K562 (cell line): ENCODE measurements at regions not wholly inside any gene's neighbourhood (a gene's known extent, or its start where the extent isn't known, plus 50 kb on each side); places are given as distances from the start of the nearest gene placed in this dataset.

ENCODE experiments used
- CSDE1 ChIP-seq, 2 experiments: fragments of 450-650 bp; IDR thresholded peaks; 2 replicates each; pipeline ENCODE4 v1.6.1; 2016; ENCODE audit warnings: mild to moderate bottlenecking in 1 of 2
- CXXC5 ChIP-seq: fragments of 250-450 bp; sonication (Bioruptor Pico); IDR thresholded peaks from 2 replicates; pipeline ENCODE4 v1.8.0; 2022; ENCODE audit warnings: inconsistent platforms, mild to moderate bottlenecking, moderate library complexity
- E2F3 ChIP-seq: fragments of 250-450 bp; sonication (Bioruptor Pico); IDR thresholded peaks from 2 replicates; pipeline ENCODE4 v1.4.0; 2020; ENCODE audit warnings: mild to moderate bottlenecking
- ETV1 ChIP-seq: fragments of 450-650 bp; conservative IDR thresholded peaks from 2 replicates; pipeline ENCODE4 v1.6.1; 2016; ENCODE audit warnings: missing genetic modification characterization, control low read depth, low read depth, missing compliant biosample characterization
- HDAC8 ChIP-seq: fragments of 450-650 bp; IDR thresholded peaks from 2 replicates; pipeline ENCODE4 v1.6.1; 2016; ENCODE audit warnings: mild to moderate bottlenecking, missing genetic modification characterization, moderate library complexity, missing compliant biosample characterization
- HMGN3 ChIP-seq: IDR thresholded peaks from 2 replicates; pipeline ENCODE4 v1.6.1; 2011; ENCODE audit warnings: borderline replicate concordance, low read depth, mild to moderate bottlenecking, mixed read lengths, low read length; ENCODE audit not compliant: insufficient read length; ENCODE audit errors: extremely low read depth
- KAT8 ChIP-seq: fragments of 450-650 bp; IDR thresholded peaks from 2 replicates; pipeline ENCODE4 v1.6.1; 2016; ENCODE audit warnings: low read depth, mild to moderate bottlenecking
- KLF16 ChIP-seq: IDR thresholded peaks from 2 replicates; pipeline ENCODE4 v1.6.1; 2016; ENCODE audit warnings: antibody characterized with exemption
- MTA2 ChIP-seq: fragments of 450-650 bp; IDR thresholded peaks from 2 replicates; pipeline ENCODE4 v1.6.1; 2016; ENCODE audit warnings: low read depth
- NELFE ChIP-seq: IDR thresholded peaks from 2 replicates; pipeline ENCODE4 v1.6.1; 2011; ENCODE audit warnings: mild to moderate bottlenecking; ENCODE audit not compliant: insufficient read depth, insufficient read length
- RREB1 ChIP-seq: fragments of 250-450 bp; sonication (Bioruptor Pico); IDR thresholded peaks from 2 replicates; pipeline ENCODE4 v1.4.0; 2020
- SRF ChIP-seq, 2 experiments: fragments of 250-450, 450-650 bp in 1 of 2; sonication (Bioruptor Pico) in 1 of 2; sonication (generic) in 1 of 2; formaldehyde crosslinking; IDR thresholded peaks; 2 replicates each; pipeline versions ENCODE4 v1.5.0 to v1.5.1; 2020 to 2022; ENCODE audit warnings: mild to moderate bottlenecking in 1 of 2, missing genetic modification reagents in 1 of 2
- TCF7 ChIP-seq: sonication (generic); IDR thresholded peaks from 2 replicates; pipeline ENCODE4 v1.6.1; 2016; ENCODE audit warnings: antibody characterized with exemption, borderline replicate concordance
- XRCC3 ChIP-seq: fragments of 450-650 bp; IDR thresholded peaks from 2 replicates; pipeline ENCODE4 v1.6.1; 2017; ENCODE audit warnings: mild to moderate bottlenecking, moderate library complexity
- ZNF217 ChIP-seq: sonication (generic); formaldehyde crosslinking; IDR thresholded peaks from 2 replicates; pipeline ENCODE4 v1.8.0; 2022; ENCODE audit warnings: mild to moderate bottlenecking, missing genetic modification reagents
- ZNF263 ChIP-seq: sonication (generic); formaldehyde crosslinking; IDR thresholded peaks from 2 replicates; pipeline ENCODE4 v1.8.0; 2022; ENCODE audit warnings: mild to moderate bottlenecking, missing genetic modification reagents, borderline replicate concordance
- ZNF586 ChIP-seq: fragments of 450-650 bp; formaldehyde crosslinking; conservative IDR thresholded peaks from 2 replicates; pipeline ENCODE4 v1.4.0; 2020; ENCODE audit warnings: mild to moderate bottlenecking, moderate library complexity
- TF ChIP-seq, protein P1 (sequence below): fragments of 250-450 bp; sonication (Bioruptor Pico); IDR thresholded peaks from 2 replicates; pipeline ENCODE4 v1.4.0; 2020; ENCODE audit warnings: mild to moderate bottlenecking, moderate library complexity, borderline replicate concordance
- TF ChIP-seq, protein P2 (sequence below): fragments of 250-450 bp; sonication (Bioruptor Pico); IDR thresholded peaks from 2 replicates; pipeline ENCODE4 v1.8.0; 2022; ENCODE audit warnings: inconsistent platforms, mild to moderate bottlenecking, moderate library complexity, borderline replicate concordance

DNA sequence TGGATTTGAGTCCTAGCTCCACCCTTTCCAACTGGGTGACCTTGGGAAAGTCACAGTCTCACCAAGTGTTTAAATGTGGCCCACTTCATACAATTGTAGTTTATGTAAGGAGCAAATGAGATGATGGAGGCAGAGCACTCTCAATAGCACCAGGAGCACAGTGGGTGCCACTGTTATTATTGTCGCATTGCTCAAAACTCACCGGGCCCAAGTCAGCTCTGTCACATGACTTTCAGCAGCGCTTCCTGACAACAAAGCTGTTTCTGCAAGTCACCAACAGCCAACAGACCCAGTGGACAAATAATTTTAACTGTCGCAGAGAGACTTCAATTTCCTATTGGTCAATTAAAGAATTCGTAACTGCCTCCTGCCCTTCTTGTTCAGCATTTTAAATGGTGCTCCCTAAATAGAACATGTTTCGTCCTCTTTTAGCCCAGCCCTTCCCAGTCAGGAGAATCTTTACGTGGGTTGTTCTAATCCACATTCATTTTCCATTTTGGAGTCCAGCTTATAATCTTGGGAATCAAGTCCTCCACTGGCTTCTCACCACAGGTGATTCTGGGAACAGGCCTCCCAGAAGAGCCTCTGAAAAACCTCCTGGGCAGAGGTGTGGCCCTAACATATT, 415.6 kb upstream of the NPVF start (continued):
- TF ChIP-seq, protein P1, sequence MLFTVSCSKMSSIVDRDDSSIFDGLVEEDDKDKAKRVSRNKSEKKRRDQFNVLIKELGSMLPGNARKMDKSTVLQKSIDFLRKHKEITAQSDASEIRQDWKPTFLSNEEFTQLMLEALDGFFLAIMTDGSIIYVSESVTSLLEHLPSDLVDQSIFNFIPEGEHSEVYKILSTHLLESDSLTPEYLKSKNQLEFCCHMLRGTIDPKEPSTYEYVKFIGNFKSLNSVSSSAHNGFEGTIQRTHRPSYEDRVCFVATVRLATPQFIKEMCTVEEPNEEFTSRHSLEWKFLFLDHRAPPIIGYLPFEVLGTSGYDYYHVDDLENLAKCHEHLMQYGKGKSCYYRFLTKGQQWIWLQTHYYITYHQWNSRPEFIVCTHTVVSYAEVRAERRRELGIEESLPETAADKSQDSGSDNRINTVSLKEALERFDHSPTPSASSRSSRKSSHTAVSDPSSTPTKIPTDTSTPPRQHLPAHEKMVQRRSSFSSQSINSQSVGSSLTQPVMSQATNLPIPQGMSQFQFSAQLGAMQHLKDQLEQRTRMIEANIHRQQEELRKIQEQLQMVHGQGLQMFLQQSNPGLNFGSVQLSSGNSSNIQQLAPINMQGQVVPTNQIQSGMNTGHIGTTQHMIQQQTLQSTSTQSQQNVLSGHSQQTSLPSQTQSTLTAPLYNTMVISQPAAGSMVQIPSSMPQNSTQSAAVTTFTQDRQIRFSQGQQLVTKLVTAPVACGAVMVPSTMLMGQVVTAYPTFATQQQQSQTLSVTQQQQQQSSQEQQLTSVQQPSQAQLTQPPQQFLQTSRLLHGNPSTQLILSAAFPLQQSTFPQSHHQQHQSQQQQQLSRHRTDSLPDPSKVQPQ (CRISPR knock-in tag): peak; percentile 69; the same call in 1 of the 2 replicates
- TF ChIP-seq CXXC5 (CRISPR knock-in tag) (peak; percentile 61), KAT8 (no peak), ETV1 (tag) (peak; percentile 51; the same call in 1 of the 2 replicates), KLF16 (no peak), SRF (CRISPR knock-in tag; IDR thresholded peaks at IDR 0.05) (no peak), HDAC8 (tag) (no peak), NELFE (no peak), E2F3 (no peak), HMGN3 (no peak), CSDE1 (IDR thresholded peaks at IDR 0.05) (no peak), ZNF263 (CRISPR knock-in tag) (no peak), XRCC3 (no peak), ZNF586 (CRISPR knock-in tag) (no peak), TCF7 (no peak), RREB1 (CRISPR knock-in tag) (no peak), ZNF217 (no peak), MTA2 (no peak)
- TF ChIP-seq, protein P2, sequence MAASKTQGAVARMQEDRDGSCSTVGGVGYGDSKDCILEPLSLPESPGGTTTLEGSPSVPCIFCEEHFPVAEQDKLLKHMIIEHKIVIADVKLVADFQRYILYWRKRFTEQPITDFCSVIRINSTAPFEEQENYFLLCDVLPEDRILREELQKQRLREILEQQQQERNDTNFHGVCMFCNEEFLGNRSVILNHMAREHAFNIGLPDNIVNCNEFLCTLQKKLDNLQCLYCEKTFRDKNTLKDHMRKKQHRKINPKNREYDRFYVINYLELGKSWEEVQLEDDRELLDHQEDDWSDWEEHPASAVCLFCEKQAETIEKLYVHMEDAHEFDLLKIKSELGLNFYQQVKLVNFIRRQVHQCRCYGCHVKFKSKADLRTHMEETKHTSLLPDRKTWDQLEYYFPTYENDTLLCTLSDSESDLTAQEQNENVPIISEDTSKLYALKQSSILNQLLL: no peak
